ENCODE measurements at regions not wholly inside any gene's neighbourhood (a gene's known extent, or its start where the extent isn't known, plus 50 kb on each side); places are given as distances from the start of the nearest gene placed in this dataset.

- H3K4me3 ChIP-seq (ENCODE audit: low read depth, low read length) = no peak overlapping the region
- TF ChIP-seq CTCF (IDR thresholded peaks at IDR 0.05; ENCODE audit: low read depth, low read length) = no peak
These were observed 189.7 kb downstream of the ATPSCKMT start for GRCh38 chr5:10059980-10060379.

GRCh38 chr5:10059556-10059955 is 190.1 kb downstream of the ATPSCKMT start:
- no peak for TF ChIP-seq CTCF (IDR thresholded peaks at IDR 0.05; ENCODE audit: low read depth, low read length)
- no peak overlapping the region for H3K4me3 ChIP-seq (ENCODE audit: low read depth, low read length)

GRCh38 chr5:10057356-10057755 is 192.3 kb downstream of the ATPSCKMT start:
- H3K4me3 ChIP-seq (ENCODE audit: low read depth, low read length) = no peak overlapping the region
- TF ChIP-seq CTCF (IDR thresholded peaks at IDR 0.05; ENCODE audit: low read depth, low read length) = no peak

GRCh38 chr5:10056228-10056760 is 193.4 kb downstream of the ATPSCKMT start:
- TF ChIP-seq CTCF (IDR thresholded peaks at IDR 0.05; ENCODE audit: low read depth, low read length) = no peak
- no peak overlapping the region for H3K4me3 ChIP-seq (ENCODE audit: low read depth, low read length)

GRCh38 chr5:10049858-10050455 is 199.7 kb downstream of the ATPSCKMT start:
- no peak for TF ChIP-seq CTCF (IDR thresholded peaks at IDR 0.05; ENCODE audit: low read depth, low read length)
- H3K4me3 ChIP-seq (ENCODE audit: low read depth, low read length) = no peak overlapping the region

- TF ChIP-seq CTCF (IDR thresholded peaks at IDR 0.05; ENCODE audit: low read depth, low read length) = no peak
- H3K4me3 ChIP-seq (ENCODE audit: low read depth, low read length) = no peak overlapping the region
These were observed 203.0 kb downstream of the ATPSCKMT start for GRCh38 chr5:10046676-10047075.

- H3K4me3 ChIP-seq (ENCODE audit: low read depth, low read length) = no peak overlapping the region
- TF ChIP-seq CTCF (IDR thresholded peaks at IDR 0.05; ENCODE audit: low read depth, low read length) = no peak
These were observed 204.3 kb downstream of the ATPSCKMT start for GRCh38 chr5:10045376-10045775.

Data from WI38 (cell line).